ENCODE measurements at regions not wholly inside any gene's neighbourhood (a gene's known extent, or its start where the extent isn't known, plus 50 kb on each side); places are given as distances from the start of the nearest gene placed in this dataset.

- no peaks in the 10 kb centered on the region for H3K36me3 ChIP-seq
- DNase-seq (ENCODE audit: low spot score in 2 of 2) = no peak
- intact Hi-C loops (cut with DNase I; ENCODE audit: low total_unique reads) = no loop called here
- no peaks in the 10 kb centered on the region for H3K27me3 ChIP-seq
- H3K4me1 ChIP-seq = no peaks in the 10 kb centered on the region
- no peaks in the 10 kb centered on the region for H3K9me3 ChIP-seq
- H3K4me3 ChIP-seq = no peak overlapping the region
- TF ChIP-seq POLR2AphosphoS5 (IDR thresholded peaks at IDR 0.05) = no peak
- H3K27ac ChIP-seq = no peak overlapping the region
Measured at GRCh38 chr14:56955745-56956144, 145.5 kb upstream of the OTX2 start.

GRCh38 chr14:56953884-56954283 is 143.6 kb upstream of the OTX2 start:
- Histone ChIP-seq H3K9me3 (no peaks in the 10 kb centered on the region), H3K4me1 (no peaks in the 10 kb centered on the region)
- intact Hi-C loops (cut with DNase I; ENCODE audit: low total_unique reads) = no loop called here

GRCh38 chr14:56952766-56953473 is 142.6 kb upstream of the OTX2 start:
- H3K36me3 ChIP-seq = no peaks in the 10 kb centered on the region
- intact Hi-C loops (cut with DNase I; ENCODE audit: low total_unique reads) = no loop called here
- H3K4me1 ChIP-seq = no peaks in the 10 kb centered on the region
- no peaks in the 10 kb centered on the region for H3K9me3 ChIP-seq
- H3K4me3 ChIP-seq = no peak overlapping the region
- DNase-seq (ENCODE audit: low spot score in 2 of 2) = no peak
- H3K27me3 ChIP-seq = peaks cover 0 to under 1% of the 10 kb centered on the region in 2 donors
- no peak overlapping the region for H3K27ac ChIP-seq
- TF ChIP-seq CTCF (IDR thresholded peaks at IDR 0.05) (no peak), POLR2AphosphoS5 (IDR thresholded peaks at IDR 0.05) (no peak), POLR2A (IDR thresholded peaks at IDR 0.05) (no peak)

More at GRCh38 chr14:56953884-56954283, 143.6 kb upstream of the OTX2 start:
- H3K27me3 ChIP-seq = no peaks in the 10 kb centered on the region
- no peak for TF ChIP-seq CTCF (IDR thresholded peaks at IDR 0.05)
- H3K36me3 ChIP-seq = no peaks in the 10 kb centered on the region
- no peak for DNase-seq (ENCODE audit: low spot score in 2 of 2)
- H3K4me3 ChIP-seq = no peak overlapping the region
- H3K27ac ChIP-seq = no peak overlapping the region

GRCh38 chr14:56949828-56950227 is 139.5 kb upstream of the OTX2 start:
- TF ChIP-seq POLR2AphosphoS5 (IDR thresholded peaks at IDR 0.05) (no peak), CTCF (IDR thresholded peaks at IDR 0.05) (no peak), POLR2A (IDR thresholded peaks at IDR 0.05) (no peak)
- Histone ChIP-seq H3K4me1 (no peaks in the 10 kb centered on the region), H3K27me3 (peaks cover 0 to 4% of the 10 kb centered on the region in 2 donors), H3K27ac (no peak overlapping the region), H3K36me3 (no peaks in the 10 kb centered on the region), H3K4me3 (no peak overlapping the region), H3K9me3 (no peaks in the 10 kb centered on the region)
- DNase-seq (ENCODE audit: low spot score in 2 of 2) = no peak
- intact Hi-C loops (cut with DNase I; ENCODE audit: low total_unique reads) = no loop called here

- intact Hi-C loops (cut with DNase I; ENCODE audit: low total_unique reads) = no loop called here
Measured at GRCh38 chr14:56945291-56945690, 135.0 kb upstream of the OTX2 start.

More at GRCh38 chr14:56945291-56945690, 135.0 kb upstream of the OTX2 start:
- TF ChIP-seq POLR2A (IDR thresholded peaks at IDR 0.05) = no peak
- TF ChIP-seq POLR2AphosphoS5 (IDR thresholded peaks at IDR 0.05) = no peak
- no peak for TF ChIP-seq CTCF (IDR thresholded peaks at IDR 0.05)
- Histone ChIP-seq H3K27me3 (peaks cover 0 to 4% of the 10 kb centered on the region in 2 donors), H3K4me3 (no peak overlapping the region), H3K36me3 (no peaks in the 10 kb centered on the region), H3K9me3 (peaks cover 0 to 11% of the 10 kb centered on the region in 2 donors), H3K27ac (no peak overlapping the region), H3K4me1 (no peaks in the 10 kb centered on the region)
- DNase-seq (ENCODE audit: low spot score in 2 of 2) = no peak
